BJ (cell line): ENCODE measurements at regions not wholly inside any gene's neighbourhood (a gene's known extent, or its start where the extent isn't known, plus 50 kb on each side); places are given as distances from the start of the nearest gene placed in this dataset.

Experiments
- CTCF ChIA-PET: fragments of 350-600 bp; formaldehyde crosslinking; extraction: SDS; loops from one replicate; lab custom pipeline; 2021; ENCODE audit warnings: antibody characterized with exemption, inconsistent platforms; lab: Yijun Ruan, JAX
- POLR2A ChIA-PET: fragments of 300-600 bp; sonication (Branson Sonifier 250); formaldehyde crosslinking; extraction: SDS; loops from one replicate; lab custom pipeline; 2021; ENCODE audit warnings: antibody characterized with exemption; lab: Charles Lee
- DNase-seq: peaks from one replicate; pipeline ENCODE4 v3.0.0-alpha.2; 2011; ENCODE audit warnings: low read depth
- H3K27me3 ChIP-seq: 2 replicates; pipeline ENCODE4 v1.6.0; 2011; ENCODE audit warnings: low read length; ENCODE audit not compliant: control insufficient read depth, insufficient read depth
- H3K36me3 ChIP-seq: 2 replicates; pipeline ENCODE4 v1.5.1; 2011; ENCODE audit warnings: low read length; ENCODE audit not compliant: control insufficient read depth, insufficient read depth
- H3K4me3 ChIP-seq: 2 replicates; pipeline ENCODE4 v1.5.1; 2011; ENCODE audit warnings: low read depth, mild to moderate bottlenecking, control low read depth, low read length
- TF ChIP-seq, protein P1 (sequence below): IDR thresholded peaks from 2 replicates; pipeline ENCODE4 v1.5.1; 2011; ENCODE audit warnings: low read depth, mild to moderate bottlenecking, control low read depth, inconsistent platforms, low read length, moderate library complexity; ENCODE audit not compliant: insufficient read depth

DNA sequence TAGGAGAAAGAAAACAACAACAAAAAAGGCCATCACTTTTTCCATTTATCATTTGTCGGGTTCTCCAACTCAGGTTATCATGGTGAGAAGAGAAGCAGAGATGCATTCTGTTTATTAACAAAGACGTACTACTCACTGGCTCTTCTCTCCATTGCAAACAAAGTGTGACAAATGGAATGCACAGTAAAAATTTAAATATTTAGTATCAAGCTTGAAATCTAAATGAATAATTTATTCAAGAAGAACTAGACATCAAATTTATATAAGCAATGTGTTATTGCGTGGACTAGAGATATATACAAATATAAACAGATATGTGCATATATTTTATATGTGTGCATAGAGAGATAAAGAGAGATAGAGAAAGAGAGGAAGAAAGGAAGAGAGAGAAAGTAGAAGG is 236.5 kb downstream of the DSEL start:
- ChIA-PET POLR2A (no interaction called here), CTCF (no interaction called here)
- no peak for DNase-seq
- TF ChIP-seq, protein P1, sequence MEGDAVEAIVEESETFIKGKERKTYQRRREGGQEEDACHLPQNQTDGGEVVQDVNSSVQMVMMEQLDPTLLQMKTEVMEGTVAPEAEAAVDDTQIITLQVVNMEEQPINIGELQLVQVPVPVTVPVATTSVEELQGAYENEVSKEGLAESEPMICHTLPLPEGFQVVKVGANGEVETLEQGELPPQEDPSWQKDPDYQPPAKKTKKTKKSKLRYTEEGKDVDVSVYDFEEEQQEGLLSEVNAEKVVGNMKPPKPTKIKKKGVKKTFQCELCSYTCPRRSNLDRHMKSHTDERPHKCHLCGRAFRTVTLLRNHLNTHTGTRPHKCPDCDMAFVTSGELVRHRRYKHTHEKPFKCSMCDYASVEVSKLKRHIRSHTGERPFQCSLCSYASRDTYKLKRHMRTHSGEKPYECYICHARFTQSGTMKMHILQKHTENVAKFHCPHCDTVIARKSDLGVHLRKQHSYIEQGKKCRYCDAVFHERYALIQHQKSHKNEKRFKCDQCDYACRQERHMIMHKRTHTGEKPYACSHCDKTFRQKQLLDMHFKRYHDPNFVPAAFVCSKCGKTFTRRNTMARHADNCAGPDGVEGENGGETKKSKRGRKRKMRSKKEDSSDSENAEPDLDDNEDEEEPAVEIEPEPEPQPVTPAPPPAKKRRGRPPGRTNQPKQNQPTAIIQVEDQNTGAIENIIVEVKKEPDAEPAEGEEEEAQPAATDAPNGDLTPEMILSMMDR, result no peak
- H3K36me3 ChIP-seq, result no peaks in the 10 kb centered on the region
- H3K27me3 ChIP-seq, result no peaks in the 10 kb centered on the region
- no peak overlapping the region for H3K4me3 ChIP-seq

DNA sequence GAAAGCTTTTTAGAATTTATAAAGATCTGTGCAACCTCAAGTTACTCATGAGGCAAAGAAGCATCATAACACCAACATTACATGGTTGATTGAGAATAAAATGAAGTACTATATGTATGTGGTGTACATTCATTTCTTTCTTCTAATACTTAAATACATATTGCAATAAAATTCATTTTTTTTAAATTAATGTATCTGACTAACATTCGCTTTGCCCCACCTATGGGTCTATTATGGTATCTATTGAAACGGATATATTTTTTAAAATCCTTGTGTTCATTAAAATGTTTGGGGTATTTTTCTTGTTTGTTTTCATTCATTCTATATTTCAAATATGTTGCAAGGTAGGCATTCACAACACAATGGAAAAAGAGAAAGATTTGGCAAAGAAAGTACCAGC is 237.5 kb downstream of the DSEL start:
- no peaks in the 10 kb centered on the region for H3K27me3 ChIP-seq
- no peak for DNase-seq
- no peaks in the 10 kb centered on the region for H3K36me3 ChIP-seq
- no peak overlapping the region for H3K4me3 ChIP-seq
- TF ChIP-seq, protein P1, result no peak
- ChIA-PET POLR2A (no interaction called here), CTCF (interaction anchor here (0.5 kb wide), 1 partner anchor 9 kb away, joined by 3 read pairs; no protein-coding TSS in a partner anchor)

DNA sequence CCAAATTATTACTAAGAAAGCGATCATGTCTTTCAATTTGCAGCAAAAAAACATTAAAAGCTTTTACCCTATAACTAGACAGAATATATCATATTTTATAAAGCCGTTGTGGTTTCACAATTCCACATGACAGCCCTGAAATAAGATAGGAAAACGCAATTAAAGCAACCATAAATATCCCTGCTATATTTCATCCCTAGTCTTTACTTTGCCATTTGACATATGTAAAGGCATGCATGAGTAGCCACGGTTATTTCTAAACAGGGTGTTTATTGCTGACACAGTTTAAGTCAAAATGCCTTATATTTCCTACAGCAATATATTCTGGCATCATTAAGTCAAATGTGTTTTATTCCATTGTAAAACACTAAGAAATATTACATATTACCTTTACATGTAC is 239.9 kb downstream of the DSEL start:
- no peaks in the 10 kb centered on the region for H3K36me3 ChIP-seq
- POLR2A ChIA-PET, result no interaction called here

DNA sequence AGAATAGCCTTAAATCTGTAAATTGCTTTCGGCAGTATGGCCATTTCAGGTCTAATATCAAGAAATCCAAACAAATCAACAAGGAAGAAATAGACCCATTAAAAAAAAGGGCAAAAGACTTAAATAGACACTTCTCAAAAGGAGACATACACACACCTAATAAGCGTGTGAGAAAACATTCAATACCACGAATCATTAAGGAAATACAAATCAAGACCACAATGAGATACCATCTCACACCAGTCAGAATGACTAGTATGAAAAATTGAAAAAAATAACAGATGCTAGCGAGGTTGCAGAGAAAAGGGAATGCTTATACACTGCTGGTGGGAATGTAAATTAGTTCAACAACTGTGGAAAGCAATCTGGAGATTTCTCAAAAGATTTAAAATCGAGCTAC is 243.2 kb downstream of the DSEL start:
- POLR2A ChIA-PET, result no interaction called here
- CTCF ChIA-PET, result no interaction called here
- no peaks in the 10 kb centered on the region for H3K27me3 ChIP-seq
- TF ChIP-seq, protein P1, result no peak
- H3K36me3 ChIP-seq, result no peaks in the 10 kb centered on the region
- DNase-seq, result no peak
- H3K4me3 ChIP-seq, result no peak overlapping the region

More for the DNA sequence above, 239.9 kb downstream of the DSEL start:
- CTCF ChIA-PET, result no interaction called here
- Histone ChIP-seq H3K27me3 (no peaks in the 10 kb centered on the region), H3K4me3 (no peak overlapping the region)
- DNase-seq, result no peak
- TF ChIP-seq, protein P1, result no peak

DNA sequence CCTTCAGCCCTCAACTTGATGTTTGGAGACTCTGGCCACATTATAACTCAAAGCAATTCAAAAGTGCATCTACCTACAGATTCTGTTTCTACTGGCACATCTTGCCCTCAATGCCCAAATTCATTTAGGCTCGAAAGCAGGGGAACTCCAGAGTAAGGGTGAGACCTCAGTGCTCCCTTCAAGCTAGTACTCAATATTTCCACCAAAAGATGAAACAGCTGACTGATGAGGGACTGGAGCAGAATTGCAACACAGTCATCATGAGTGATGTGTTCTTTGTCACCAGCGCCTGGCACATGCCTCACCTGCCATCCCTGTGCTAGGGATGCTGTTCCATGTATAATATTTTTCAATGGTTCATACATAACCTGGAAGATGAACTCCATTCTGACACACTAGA is 247.3 kb downstream of the DSEL start:
- H3K36me3 ChIP-seq, result no peaks in the 10 kb centered on the region
- POLR2A ChIA-PET, result no interaction called here
- no peak for DNase-seq
- H3K4me3 ChIP-seq, result no peak overlapping the region
- CTCF ChIA-PET, result no interaction called here
- TF ChIP-seq, protein P1, result no peak
- H3K27me3 ChIP-seq, result no peaks in the 10 kb centered on the region
